Hepatocyte (in vitro differentiated cells): ENCODE measurements at regions not wholly inside any gene's neighbourhood (a gene's known extent, or its start where the extent isn't known, plus 50 kb on each side); places are given as distances from the start of the nearest gene placed in this dataset.

Experiments
- CTCF ChIP-seq: fragments of 200-600 bp; sonication (generic); IDR thresholded peaks from 2 replicates; pipeline ENCODE4 v1.5.1; 2016; ENCODE audit warnings: antibody characterized with exemption, mild to moderate bottlenecking; ENCODE audit not compliant: poor library complexity
- EZH2 ChIP-seq: fragments of 200-600 bp; sonication (generic); IDR thresholded peaks from 2 replicates; pipeline ENCODE4 v1.6.1; 2016; ENCODE audit warnings: antibody characterized with exemption, mild to moderate bottlenecking, borderline replicate concordance

DNA sequence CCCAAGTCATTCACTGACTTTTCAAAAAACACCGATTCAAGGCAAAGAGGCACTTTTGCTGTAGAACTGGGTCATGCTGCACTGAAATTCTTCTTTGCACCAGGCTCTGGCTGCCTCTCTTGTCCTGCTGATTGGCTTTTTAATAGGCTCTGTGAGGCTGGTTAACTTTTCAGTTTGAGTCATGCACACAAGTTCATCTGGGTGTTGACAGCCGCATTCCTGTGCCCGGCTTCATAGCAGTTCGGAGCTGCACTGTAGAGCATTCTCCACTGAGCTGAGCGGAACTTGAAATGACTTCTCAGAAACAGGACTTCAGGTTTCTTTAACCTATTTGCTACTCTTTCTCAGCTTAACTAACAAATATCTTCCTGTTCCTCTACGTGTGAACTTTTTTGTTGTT lies 978.3 kb downstream of the UQCRFS1 start:
- TF ChIP-seq CTCF = no peak
- TF ChIP-seq EZH2 = no peak
